ENCODE measurements at regions not wholly inside any gene's neighbourhood (a gene's known extent, or its start where the extent isn't known, plus 50 kb on each side); places are given as distances from the start of the nearest gene placed in this dataset.

DNA sequence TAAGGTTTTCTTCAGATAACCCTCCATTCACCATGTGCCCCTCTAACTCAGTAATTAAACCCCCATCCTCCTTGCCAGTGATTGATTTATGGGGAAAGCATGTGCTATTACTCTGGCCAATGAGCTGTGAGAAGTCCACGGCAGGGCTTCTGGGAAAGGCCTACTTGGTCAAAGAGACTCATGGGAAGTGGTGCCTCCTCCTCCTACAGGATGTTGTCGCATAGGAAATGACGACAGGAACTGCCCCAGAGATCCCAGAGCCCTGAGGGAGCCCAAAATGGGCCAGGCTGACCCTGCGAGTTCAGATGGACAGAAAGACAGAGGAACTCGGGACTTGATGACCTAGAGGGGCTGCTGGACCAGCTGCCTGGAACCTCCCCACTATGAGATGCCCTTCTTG lies 938.1 kb upstream of the TMEM132C start:
- Histone ChIP-seq H3K4me3 (no peak overlapping the region), H3K36me3 (no peaks in the 10 kb centered on the region), H3K27ac (replicated peaks in 1 of 4) (no peak overlapping the region), H3K9me3 (no peaks in the 10 kb centered on the region), H3K4me1 (no peaks in the 10 kb centered on the region), H3K27me3 (no peaks in the 10 kb centered on the region)
- no peak for DNase-seq (ENCODE audit: extremely low spot score)
- WGBS = 65% methylated on average over 4 of the region's 5 CpGs
- TF ChIP-seq POLR2AphosphoS5 (IDR thresholded peaks at IDR 0.05) (no peak), POLR2A (IDR thresholded peaks at IDR 0.05; ENCODE audit: low read depth) (no peak), EP300 (IDR thresholded peaks at IDR 0.05) (no peak)
- TF ChIP-seq, protein P1, sequence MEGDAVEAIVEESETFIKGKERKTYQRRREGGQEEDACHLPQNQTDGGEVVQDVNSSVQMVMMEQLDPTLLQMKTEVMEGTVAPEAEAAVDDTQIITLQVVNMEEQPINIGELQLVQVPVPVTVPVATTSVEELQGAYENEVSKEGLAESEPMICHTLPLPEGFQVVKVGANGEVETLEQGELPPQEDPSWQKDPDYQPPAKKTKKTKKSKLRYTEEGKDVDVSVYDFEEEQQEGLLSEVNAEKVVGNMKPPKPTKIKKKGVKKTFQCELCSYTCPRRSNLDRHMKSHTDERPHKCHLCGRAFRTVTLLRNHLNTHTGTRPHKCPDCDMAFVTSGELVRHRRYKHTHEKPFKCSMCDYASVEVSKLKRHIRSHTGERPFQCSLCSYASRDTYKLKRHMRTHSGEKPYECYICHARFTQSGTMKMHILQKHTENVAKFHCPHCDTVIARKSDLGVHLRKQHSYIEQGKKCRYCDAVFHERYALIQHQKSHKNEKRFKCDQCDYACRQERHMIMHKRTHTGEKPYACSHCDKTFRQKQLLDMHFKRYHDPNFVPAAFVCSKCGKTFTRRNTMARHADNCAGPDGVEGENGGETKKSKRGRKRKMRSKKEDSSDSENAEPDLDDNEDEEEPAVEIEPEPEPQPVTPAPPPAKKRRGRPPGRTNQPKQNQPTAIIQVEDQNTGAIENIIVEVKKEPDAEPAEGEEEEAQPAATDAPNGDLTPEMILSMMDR (IDR thresholded peaks at IDR 0.05) = no peak
- intact Hi-C loops (cut with DNase I) = no loop called here

DNA sequence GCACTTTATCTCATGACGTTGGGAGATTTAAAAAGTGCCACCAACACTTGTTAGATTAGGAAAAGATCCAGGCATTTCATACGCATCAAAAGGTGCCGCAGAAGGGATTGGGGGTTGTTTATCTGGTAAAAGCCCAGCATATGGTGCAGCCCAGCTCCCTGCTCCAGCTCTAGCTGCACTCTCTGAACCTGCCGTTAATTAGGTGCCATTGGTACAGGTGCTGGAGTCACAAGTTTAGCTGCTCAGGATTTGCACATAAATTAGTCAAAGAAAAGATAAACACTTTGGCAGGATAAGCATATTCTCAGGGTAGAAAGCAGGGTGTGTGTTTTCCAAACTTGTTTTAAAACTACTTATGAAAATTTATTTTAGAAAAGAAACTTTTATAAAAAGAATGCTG lies 932.6 kb upstream of the TMEM132C start:
- Histone ChIP-seq H3K4me1 (peaks cover 0 to 3% (median under 1%) of the 10 kb centered on the region in 4 donors), H3K36me3 (no peaks in the 10 kb centered on the region), H3K9me3 (no peaks in the 10 kb centered on the region), H3K27ac (replicated peaks in 1 of 4) (no peak overlapping the region), H3K27me3 (no peaks in the 10 kb centered on the region), H3K4me3 (no peak overlapping the region)
- no peak for TF ChIP-seq POLR2A (IDR thresholded peaks at IDR 0.05; ENCODE audit: low read depth)
- no peak for TF ChIP-seq EP300 (IDR thresholded peaks at IDR 0.05)
- TF ChIP-seq, protein P1 (IDR thresholded peaks at IDR 0.05) = no peak
- no peak for TF ChIP-seq POLR2AphosphoS5 (IDR thresholded peaks at IDR 0.05)
- intact Hi-C loops (cut with DNase I) = no loop called here
- DNase-seq (ENCODE audit: extremely low spot score) = no peak
- 69% methylated on average over 4 of the region's 4 CpGs for WGBS

DNA sequence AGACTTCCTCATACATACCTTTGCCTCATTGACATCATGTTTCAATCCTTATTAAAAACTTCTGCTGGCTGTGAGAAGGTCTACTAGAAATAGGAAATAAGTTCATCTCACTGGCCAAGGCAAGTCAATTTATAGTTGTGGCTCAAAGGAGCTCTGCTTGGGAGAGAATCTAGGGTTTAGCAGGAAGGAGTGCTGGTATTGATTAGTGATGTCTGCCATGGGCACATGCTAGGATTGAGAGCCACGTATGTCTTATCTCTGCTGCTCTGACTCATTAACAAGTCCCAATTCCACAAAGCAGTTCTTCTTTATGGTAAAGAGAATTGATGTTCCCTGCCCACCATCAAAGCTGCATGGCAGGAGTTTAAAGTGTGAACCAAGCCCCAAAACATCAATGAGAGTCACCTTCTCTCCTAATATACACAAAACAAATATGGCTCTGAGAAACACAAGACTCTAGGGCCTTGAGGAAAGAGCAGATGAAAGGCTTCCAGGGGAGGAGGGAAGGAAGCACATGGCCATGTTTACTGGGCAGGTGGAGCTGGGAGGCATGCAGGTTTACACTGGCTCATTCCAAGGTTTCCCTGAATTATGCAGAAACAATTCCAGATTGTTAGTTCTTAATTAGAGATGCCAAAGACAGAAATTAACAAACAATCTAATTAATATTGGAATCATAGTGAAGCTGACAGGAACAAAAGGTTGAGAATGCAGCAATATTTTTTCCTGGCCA lies 931.9 kb upstream of the TMEM132C start:
- WGBS = 0% methylated on average over 1 of the region's 1 CpG
- no peak for DNase-seq (ENCODE audit: extremely low spot score)
- no peaks in the 10 kb centered on the region for H3K27me3 ChIP-seq
- TF ChIP-seq, protein P1 (IDR thresholded peaks at IDR 0.05) = no peak
- TF ChIP-seq POLR2A (IDR thresholded peaks at IDR 0.05; ENCODE audit: low read depth) (no peak), POLR2AphosphoS5 (IDR thresholded peaks at IDR 0.05) (no peak), EP300 (IDR thresholded peaks at IDR 0.05) (no peak)
- intact Hi-C loops (cut with DNase I) = no loop called here
- no peak overlapping the region for H3K27ac ChIP-seq (replicated peaks in 1 of 4)
- no peak overlapping the region for H3K4me3 ChIP-seq
- no peaks in the 10 kb centered on the region for H3K36me3 ChIP-seq
- H3K4me1 ChIP-seq = peaks cover 0 to 3% (median under 1%) of the 10 kb centered on the region in 4 donors
- no peaks in the 10 kb centered on the region for H3K9me3 ChIP-seq

DNA sequence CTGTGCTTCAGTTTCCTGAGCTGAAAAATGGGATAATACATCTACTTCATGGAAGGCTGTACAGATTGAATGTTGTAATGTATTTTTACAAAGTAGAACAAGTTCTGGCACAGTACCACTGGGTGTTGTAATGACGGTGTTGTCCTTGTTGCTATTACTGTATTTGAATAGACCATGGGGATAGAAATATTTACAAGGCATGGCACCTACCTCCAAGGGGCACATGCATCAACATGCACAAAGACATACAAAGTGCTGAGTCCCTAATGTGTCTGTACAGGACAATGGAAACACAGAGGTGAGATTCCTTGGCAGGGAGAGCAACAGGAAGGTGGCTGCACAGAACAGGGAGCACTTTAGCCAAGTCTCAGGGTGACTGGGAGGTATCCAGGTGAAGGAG lies 930.6 kb upstream of the TMEM132C start:
- Histone ChIP-seq H3K27ac (replicated peaks in 1 of 4) (no peak overlapping the region), H3K9me3 (no peaks in the 10 kb centered on the region), H3K4me1 (peaks cover 0 to 3% (median under 1%) of the 10 kb centered on the region in 4 donors), H3K4me3 (no peak overlapping the region), H3K27me3 (no peaks in the 10 kb centered on the region), H3K36me3 (no peaks in the 10 kb centered on the region)
- no peak for DNase-seq (ENCODE audit: extremely low spot score)
- intact Hi-C loops (cut with DNase I) = no loop called here
- TF ChIP-seq POLR2A (IDR thresholded peaks at IDR 0.05; ENCODE audit: low read depth) (no peak), EP300 (IDR thresholded peaks at IDR 0.05) (no peak), POLR2AphosphoS5 (IDR thresholded peaks at IDR 0.05) (no peak)
- TF ChIP-seq, protein P1 (IDR thresholded peaks at IDR 0.05) = no peak
- 94% methylated on average over 1 of the region's 1 CpG for WGBS

DNA sequence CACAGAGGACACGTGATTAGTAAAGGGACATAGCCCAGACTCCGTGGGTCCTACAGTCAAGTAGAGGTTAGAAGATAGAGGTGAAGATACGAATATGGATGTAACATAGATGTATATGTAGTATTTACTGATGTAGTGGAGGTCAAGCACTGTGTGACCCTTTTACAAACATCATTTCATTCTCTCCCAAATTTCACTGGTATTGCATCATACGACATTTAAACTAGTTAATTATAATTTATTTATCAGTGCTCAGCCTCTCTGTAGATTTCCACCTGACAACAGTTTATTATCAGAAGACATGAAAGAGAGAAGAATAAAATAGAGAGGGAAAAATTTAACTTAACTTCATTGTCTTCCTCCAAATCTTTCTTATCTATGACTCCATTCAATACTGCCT lies 927.9 kb upstream of the TMEM132C start:
- no peak overlapping the region for H3K27ac ChIP-seq (replicated peaks in 1 of 4)
- no peak for DNase-seq (ENCODE audit: extremely low spot score)
- no peak for TF ChIP-seq POLR2A (IDR thresholded peaks at IDR 0.05; ENCODE audit: low read depth)
- TF ChIP-seq, protein P1 (IDR thresholded peaks at IDR 0.05) = no peak
- TF ChIP-seq EP300 (IDR thresholded peaks at IDR 0.05) = no peak
- TF ChIP-seq POLR2AphosphoS5 (IDR thresholded peaks at IDR 0.05) = no peak
- H3K4me1 ChIP-seq = peaks cover 0 to 23% (median 22%) of the 10 kb centered on the region in 4 donors
- no peak overlapping the region for H3K4me3 ChIP-seq
- H3K9me3 ChIP-seq = no peaks in the 10 kb centered on the region
- intact Hi-C loops (cut with DNase I) = no loop called here
- 78% methylated on average over 4 of the region's 4 CpGs for WGBS
- H3K27me3 ChIP-seq = no peaks in the 10 kb centered on the region
- no peaks in the 10 kb centered on the region for H3K36me3 ChIP-seq
